ENCODE measurements at regions not wholly inside any gene's neighbourhood (a gene's known extent, or its start where the extent isn't known, plus 50 kb on each side); places are given as distances from the start of the nearest gene placed in this dataset.

DNA sequence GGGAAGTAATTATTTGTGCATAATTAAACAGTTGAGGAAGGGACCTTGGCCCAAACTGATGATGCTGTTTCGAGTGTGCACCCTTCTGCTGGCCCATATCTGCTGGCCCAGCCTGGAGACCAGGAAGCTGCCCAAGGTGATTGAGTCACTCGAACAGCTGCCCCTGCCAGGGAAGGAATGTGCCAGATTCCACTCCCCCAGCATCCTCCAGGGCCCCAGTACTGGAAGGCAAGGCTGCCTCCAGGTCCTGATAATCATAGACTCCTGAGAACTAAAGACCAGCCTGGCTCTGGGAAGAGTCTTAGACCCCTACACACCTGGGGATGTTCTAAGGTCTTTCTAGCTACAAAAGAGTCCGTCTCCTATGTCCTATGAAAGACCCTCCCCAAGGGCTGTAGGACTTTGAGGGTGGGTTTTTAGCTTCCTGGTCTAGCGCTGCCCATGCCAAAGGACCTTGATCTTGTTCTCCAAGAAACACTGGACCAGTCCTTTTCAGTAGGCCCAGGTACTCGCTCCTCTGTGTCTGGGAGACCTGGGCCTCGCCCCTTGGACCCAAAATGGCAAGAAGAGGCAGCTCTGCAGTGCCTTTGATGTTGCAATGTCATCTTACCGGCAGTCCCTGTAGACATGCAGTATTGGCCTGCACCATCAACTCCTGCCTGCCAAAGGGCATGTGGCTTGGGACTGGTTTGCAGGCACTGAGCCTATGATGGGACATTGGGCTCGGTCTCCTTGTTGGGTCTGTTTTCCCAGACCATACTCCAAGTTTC is 103.2 kb upstream of the GPR26 start:
- Histone ChIP-seq H3K4me3 (ENCODE audit: insufficient read depth, low read depth, low read length) (no peak overlapping the region), H3K9me3 (ENCODE audit: control insufficient read depth, low read length) (no peaks in the 10 kb centered on the region), H3K27me3 (ENCODE audit: control insufficient read depth, insufficient read depth, low read length, poor library complexity, severe bottlenecking) (no peaks in the 10 kb centered on the region), H3K4me1 (ENCODE audit: control insufficient read depth, insufficient read depth, low read length) (no peaks in the 10 kb centered on the region), H3K36me3 (ENCODE audit: control insufficient read depth, insufficient read depth, low read length) (no peaks in the 10 kb centered on the region), H3K27ac (ENCODE audit: insufficient read depth, low read depth, low read length, poor library complexity, severe bottlenecking) (no peak overlapping the region)
- WGBS, 2 experiments, result 91 to 93% methylated on average over 8 of the region's 8 CpGs

DNA sequence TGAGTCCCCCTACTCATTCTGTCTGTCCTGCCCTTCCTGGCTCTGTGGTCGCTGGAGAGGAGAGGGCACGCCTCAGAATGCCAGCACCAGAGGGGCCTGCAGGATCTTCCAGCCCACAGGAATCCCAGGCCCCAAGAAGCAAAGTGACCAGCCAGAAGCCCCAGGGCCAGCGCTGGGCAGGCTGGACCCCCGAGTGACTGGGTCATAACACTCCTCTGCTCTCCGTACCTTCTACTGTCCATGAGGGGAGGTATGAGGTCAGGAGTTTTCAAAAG is 102.6 kb upstream of the GPR26 start:
- H3K27ac ChIP-seq (ENCODE audit: insufficient read depth, low read depth, low read length, poor library complexity, severe bottlenecking), result no peak overlapping the region
- H3K9me3 ChIP-seq (ENCODE audit: control insufficient read depth, low read length), result no peaks in the 10 kb centered on the region
- H3K4me3 ChIP-seq (ENCODE audit: insufficient read depth, low read depth, low read length), result no peak overlapping the region
- 93 to 95% methylated on average over 5 of the region's 5 CpGs for WGBS, 2 experiments
- H3K27me3 ChIP-seq (ENCODE audit: control insufficient read depth, insufficient read depth, low read length, poor library complexity, severe bottlenecking), result no peaks in the 10 kb centered on the region
- no peaks in the 10 kb centered on the region for H3K4me1 ChIP-seq (ENCODE audit: control insufficient read depth, insufficient read depth, low read length)
- no peaks in the 10 kb centered on the region for H3K36me3 ChIP-seq (ENCODE audit: control insufficient read depth, insufficient read depth, low read length)

- Histone ChIP-seq H3K4me1 (ENCODE audit: control insufficient read depth, insufficient read depth, low read length) (no peaks in the 10 kb centered on the region), H3K27me3 (ENCODE audit: control insufficient read depth, insufficient read depth, low read length, poor library complexity, severe bottlenecking) (no peaks in the 10 kb centered on the region), H3K9me3 (ENCODE audit: control insufficient read depth, low read length) (no peaks in the 10 kb centered on the region), H3K27ac (ENCODE audit: insufficient read depth, low read depth, low read length, poor library complexity, severe bottlenecking) (no peak overlapping the region), H3K4me3 (ENCODE audit: insufficient read depth, low read depth, low read length) (no peak overlapping the region), H3K36me3 (ENCODE audit: control insufficient read depth, insufficient read depth, low read length) (no peaks in the 10 kb centered on the region)
- 85 to 87% methylated on average over 5 of the region's 5 CpGs for WGBS, 2 experiments
Observed at GRCh38 chr10:123563994-123564393, 102.2 kb upstream of the GPR26 start.

- WGBS, 2 experiments, result 96 to 98% methylated on average over 4 of the region's 4 CpGs
- Histone ChIP-seq H3K4me3 (ENCODE audit: insufficient read depth, low read depth, low read length) (no peak overlapping the region), H3K27me3 (ENCODE audit: control insufficient read depth, insufficient read depth, low read length, poor library complexity, severe bottlenecking) (no peaks in the 10 kb centered on the region), H3K4me1 (ENCODE audit: control insufficient read depth, insufficient read depth, low read length) (no peaks in the 10 kb centered on the region), H3K27ac (ENCODE audit: insufficient read depth, low read depth, low read length, poor library complexity, severe bottlenecking) (no peak overlapping the region), H3K36me3 (ENCODE audit: control insufficient read depth, insufficient read depth, low read length) (no peaks in the 10 kb centered on the region), H3K9me3 (ENCODE audit: control insufficient read depth, low read length) (no peaks in the 10 kb centered on the region)
Observed at GRCh38 chr10:123564631-123565030, 101.5 kb upstream of the GPR26 start.

DNA sequence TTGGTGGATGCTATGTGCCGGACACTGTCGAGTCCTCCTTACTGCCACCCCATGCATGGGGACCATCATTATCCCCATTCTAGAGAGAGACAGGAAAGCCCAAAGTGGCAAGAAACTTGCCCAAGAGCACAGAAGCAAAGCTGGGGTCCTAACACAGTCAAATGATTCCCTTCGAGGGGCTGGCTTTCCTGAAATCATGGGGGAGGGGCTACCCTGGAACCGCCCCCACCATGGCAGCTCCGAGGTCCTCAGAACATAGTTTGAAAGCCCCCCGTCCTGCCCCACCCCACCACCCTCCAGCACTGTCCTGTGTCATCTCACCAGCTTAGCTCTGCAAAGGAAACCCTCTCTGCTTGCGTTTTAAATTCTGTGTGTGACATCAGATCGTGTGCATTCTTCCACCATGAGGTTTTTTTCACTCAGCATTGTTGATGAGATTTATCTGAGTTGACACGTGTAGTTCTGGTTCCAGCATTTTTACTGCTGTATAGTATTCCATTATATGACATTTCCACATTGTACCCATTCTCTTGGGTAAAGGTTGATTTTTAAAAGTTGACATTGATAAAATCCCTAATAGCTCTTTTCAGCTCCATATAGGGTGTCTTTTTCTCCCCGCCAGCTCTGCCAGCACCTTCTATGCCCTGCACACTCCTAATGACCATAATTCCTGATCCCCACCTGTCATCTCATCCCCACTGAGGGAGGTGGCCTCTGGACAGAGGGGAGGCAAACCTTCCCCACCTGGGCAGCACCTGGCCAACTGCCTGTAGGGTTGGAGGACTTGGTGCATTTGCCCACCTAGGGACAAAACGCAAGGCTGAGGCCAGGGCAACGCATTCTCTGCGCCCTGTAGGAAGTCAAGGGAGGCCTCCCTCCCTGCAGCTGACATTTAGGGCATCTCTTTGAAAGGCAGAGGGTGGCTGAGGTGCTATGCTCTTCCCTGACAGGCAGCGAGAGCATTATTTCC is 100.2 kb upstream of the GPR26 start:
- WGBS, 2 experiments, result 87 to 90% methylated on average over 13 to 14 of the region's 14 CpGs
- H3K4me3 ChIP-seq (ENCODE audit: insufficient read depth, low read depth, low read length), result no peak overlapping the region
- H3K4me1 ChIP-seq (ENCODE audit: control insufficient read depth, insufficient read depth, low read length), result no peaks in the 10 kb centered on the region
- no peaks in the 10 kb centered on the region for H3K27me3 ChIP-seq (ENCODE audit: control insufficient read depth, insufficient read depth, low read length, poor library complexity, severe bottlenecking)
- no peaks in the 10 kb centered on the region for H3K9me3 ChIP-seq (ENCODE audit: control insufficient read depth, low read length)
- H3K27ac ChIP-seq (ENCODE audit: insufficient read depth, low read depth, low read length, poor library complexity, severe bottlenecking), result no peak overlapping the region
- no peaks in the 10 kb centered on the region for H3K36me3 ChIP-seq (ENCODE audit: control insufficient read depth, insufficient read depth, low read length)

- 90 to 92% methylated on average over 21 of the region's 21 CpGs for WGBS, 2 experiments
- no peak overlapping the region for H3K4me3 ChIP-seq (ENCODE audit: insufficient read depth, low read depth, low read length)
- H3K36me3 ChIP-seq (ENCODE audit: control insufficient read depth, insufficient read depth, low read length), result no peaks in the 10 kb centered on the region
- no peak overlapping the region for H3K27ac ChIP-seq (ENCODE audit: insufficient read depth, low read depth, low read length, poor library complexity, severe bottlenecking)
- no peaks in the 10 kb centered on the region for H3K4me1 ChIP-seq (ENCODE audit: control insufficient read depth, insufficient read depth, low read length)
- no peaks in the 10 kb centered on the region for H3K9me3 ChIP-seq (ENCODE audit: control insufficient read depth, low read length)
- no peaks in the 10 kb centered on the region for H3K27me3 ChIP-seq (ENCODE audit: control insufficient read depth, insufficient read depth, low read length, poor library complexity, severe bottlenecking)
Observed at GRCh38 chr10:123567984-123568739, 98.0 kb upstream of the GPR26 start.

DNA sequence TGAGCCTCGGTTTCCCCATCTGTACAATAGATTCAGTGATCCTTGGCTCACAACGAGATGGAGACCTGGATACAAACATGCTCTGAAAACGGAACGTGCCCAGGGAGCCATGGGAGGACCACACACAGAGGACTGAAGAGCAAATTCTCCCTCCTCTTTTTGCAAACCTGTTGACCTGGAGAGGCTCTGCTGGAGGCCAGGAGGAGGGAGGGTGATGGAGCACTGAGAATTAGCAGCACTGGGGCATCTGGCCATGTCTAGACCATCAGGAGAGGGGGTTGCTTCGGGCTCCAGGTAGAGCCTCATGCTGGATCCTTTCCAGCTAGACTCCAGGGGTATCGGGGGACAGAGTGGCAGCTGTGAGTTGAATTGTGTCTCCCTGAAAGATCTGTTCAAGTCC is 97.4 kb upstream of the GPR26 start:
- H3K9me3 ChIP-seq (ENCODE audit: control insufficient read depth, low read length), result no peaks in the 10 kb centered on the region
- no peaks in the 10 kb centered on the region for H3K36me3 ChIP-seq (ENCODE audit: control insufficient read depth, insufficient read depth, low read length)
- WGBS, 2 experiments, result 91 to 96% methylated on average over 6 of the region's 6 CpGs
- H3K4me3 ChIP-seq (ENCODE audit: insufficient read depth, low read depth, low read length), result no peak overlapping the region
- H3K27me3 ChIP-seq (ENCODE audit: control insufficient read depth, insufficient read depth, low read length, poor library complexity, severe bottlenecking), result no peaks in the 10 kb centered on the region
- H3K4me1 ChIP-seq (ENCODE audit: control insufficient read depth, insufficient read depth, low read length), result no peaks in the 10 kb centered on the region
- no peak overlapping the region for H3K27ac ChIP-seq (ENCODE audit: insufficient read depth, low read depth, low read length, poor library complexity, severe bottlenecking)

GRCh38 chr10:123569436-123570035 is 96.6 kb upstream of the GPR26 start:
- Histone ChIP-seq H3K4me1 (ENCODE audit: control insufficient read depth, insufficient read depth, low read length) (no peaks in the 10 kb centered on the region), H3K36me3 (ENCODE audit: control insufficient read depth, insufficient read depth, low read length) (no peaks in the 10 kb centered on the region), H3K27me3 (ENCODE audit: control insufficient read depth, insufficient read depth, low read length, poor library complexity, severe bottlenecking) (no peaks in the 10 kb centered on the region), H3K27ac (ENCODE audit: insufficient read depth, low read depth, low read length, poor library complexity, severe bottlenecking) (no peak overlapping the region), H3K9me3 (ENCODE audit: control insufficient read depth, low read length) (no peaks in the 10 kb centered on the region), H3K4me3 (ENCODE audit: insufficient read depth, low read depth, low read length) (no peak overlapping the region)
- 82 to 84% methylated on average over 7 of the region's 7 CpGs for WGBS, 2 experiments

GRCh38 chr10:123570051-123570897 is 95.9 kb upstream of the GPR26 start:
- WGBS, 2 experiments, result 91% methylated on average over 20 of the region's 20 CpGs
- Histone ChIP-seq H3K9me3 (ENCODE audit: control insufficient read depth, low read length) (no peaks in the 10 kb centered on the region), H3K27me3 (ENCODE audit: control insufficient read depth, insufficient read depth, low read length, poor library complexity, severe bottlenecking) (no peaks in the 10 kb centered on the region), H3K36me3 (ENCODE audit: control insufficient read depth, insufficient read depth, low read length) (no peaks in the 10 kb centered on the region), H3K27ac (ENCODE audit: insufficient read depth, low read depth, low read length, poor library complexity, severe bottlenecking) (no peak overlapping the region), H3K4me3 (ENCODE audit: insufficient read depth, low read depth, low read length) (no peak overlapping the region), H3K4me1 (ENCODE audit: control insufficient read depth, insufficient read depth, low read length) (no peaks in the 10 kb centered on the region)
